NCI-H748 treated with DMSO at 0.1 percent for 48 hours (cell line): ENCODE measurements at regions not wholly inside any gene's neighbourhood (a gene's known extent, or its start where the extent isn't known, plus 50 kb on each side); places are given as distances from the start of the nearest gene placed in this dataset.
"Not testable (repeated sequence)": the region's sequence is repeated elsewhere in the genome, so short reads cannot be mapped to it uniquely, and the experiment has no call there.

Experiments
- DNase-seq: peaks from one replicate; lab custom pipeline; 2025; lab: John Stamatoyannopoulos, UW

- no peak for DNase-seq
These were observed 433.3 kb upstream of the TMEFF2 start for GRCh38 chr2:192628017-192628416.

- no peak for DNase-seq
These were observed 420.4 kb upstream of the TMEFF2 start for GRCh38 chr2:192615105-192615504.

- DNase-seq, result no peak
These were observed 409.6 kb upstream of the TMEFF2 start for GRCh38 chr2:192604295-192604694.

GRCh38 chr2:192598649-192599048 lies 403.9 kb upstream of the TMEFF2 start:
- not testable (repeated sequence) for DNase-seq

- DNase-seq, result no peak
These were observed 398.8 kb upstream of the TMEFF2 start for GRCh38 chr2:192593561-192593960.

- no peak for DNase-seq
These were observed 396.9 kb upstream of the TMEFF2 start for GRCh38 chr2:192591617-192592016.

- peak; percentile 31 for DNase-seq
These were observed 390.7 kb upstream of the TMEFF2 start for GRCh38 chr2:192585418-192585817.

- DNase-seq, result no peak
These were observed 390.2 kb upstream of the TMEFF2 start for GRCh38 chr2:192584976-192585375.

GRCh38 chr2:192579965-192580700 lies 385.4 kb upstream of the TMEFF2 start:
- DNase-seq, result no peak

- no peak for DNase-seq
These were observed 384.0 kb upstream of the TMEFF2 start for GRCh38 chr2:192578780-192579179.

- DNase-seq, result no peak
These were observed 383.0 kb upstream of the TMEFF2 start for GRCh38 chr2:192577706-192578105.

- DNase-seq, result no peak
These were observed 379.8 kb upstream of the TMEFF2 start for GRCh38 chr2:192574552-192574951.

- DNase-seq, result no peak
These were observed 376.9 kb upstream of the TMEFF2 start for GRCh38 chr2:192571636-192572035.

GRCh38 chr2:192570788-192571187 lies 376.1 kb upstream of the TMEFF2 start:
- no peak for DNase-seq

GRCh38 chr2:192566863-192567262 lies 372.1 kb upstream of the TMEFF2 start:
- no peak for DNase-seq

- DNase-seq, result no peak
These were observed 365.6 kb upstream of the TMEFF2 start for GRCh38 chr2:192560326-192560725.

- DNase-seq, result no peak
These were observed 364.9 kb upstream of the TMEFF2 start for GRCh38 chr2:192559587-192559986.

GRCh38 chr2:192558637-192559036 lies 363.9 kb upstream of the TMEFF2 start:
- DNase-seq, result no peak

GRCh38 chr2:192555740-192556139 lies 361.0 kb upstream of the TMEFF2 start:
- DNase-seq, result no peak

- no peak for DNase-seq
These were observed 357.0 kb upstream of the TMEFF2 start for GRCh38 chr2:192551760-192552159.

- no peak for DNase-seq
These were observed 351.8 kb upstream of the TMEFF2 start for GRCh38 chr2:192546565-192546964.

GRCh38 chr2:192544371-192544955 lies 349.7 kb upstream of the TMEFF2 start:
- DNase-seq, result no peak

GRCh38 chr2:192542148-192543066 lies 347.7 kb upstream of the TMEFF2 start:
- DNase-seq, result not testable (repeated sequence)
